Esophagus squamous epithelium (tissue), 4 donors: ENCODE measurements at regions not wholly inside any gene's neighbourhood (a gene's known extent, or its start where the extent isn't known, plus 50 kb on each side); places are given as distances from the start of the nearest gene placed in this dataset.

Source experiments
- CTCF ChIP-seq, 6 experiments: fragments of 450-650 bp in 4 of 6; fragments of 200-600 bp in 2 of 6; sonication (generic) in 2 of 6; IDR thresholded peaks; one replicate each; pipeline ENCODE4 v1.5.1; 2016 to 2019; ENCODE audit warnings: antibody characterized with exemption in 6 of 6, mild to moderate bottlenecking in 4 of 6, moderate library complexity in 4 of 6
- POLR2A ChIP-seq, 4 donors: fragments of 450-650 bp; IDR thresholded peaks; one replicate each; pipeline ENCODE4 v1.6.1; 2017; ENCODE audit warnings: antibody characterized with exemption in 4 of 4, mild to moderate bottlenecking in 4 of 4, moderate library complexity in 3 of 4

GRCh38 chr22:33986954-33987353 is 66.7 kb upstream of the LARGE1 start:
- TF ChIP-seq CTCF (IDR thresholded peaks at IDR 0.05) (no peak), POLR2A (IDR thresholded peaks at IDR 0.05) (no peak)
